ENCODE measurements at regions not wholly inside any gene's neighbourhood (a gene's known extent, or its start where the extent isn't known, plus 50 kb on each side); places are given as distances from the start of the nearest gene placed in this dataset.

- ATAC-seq (ENCODE audit: insufficient number of reproducible peaks, low FRiP score, low read depth) (no peak), DNase-seq (ENCODE audit: low spot score) (no peak)
- no peak overlapping the region for H3K27ac ChIP-seq
- H3K4me1 ChIP-seq (ENCODE audit: control insufficient read depth in 1 of 2, low read depth in 2 of 2), result peaks cover 5 to 8% of the 10 kb centered on the region in 2 donors
- H3K4me3 ChIP-seq, result no peak overlapping the region
- no peak for TF ChIP-seq CTCF (IDR thresholded peaks at IDR 0.05)
- no peaks in the 10 kb centered on the region for H3K27me3 ChIP-seq (replicated peaks; ENCODE audit: insufficient read depth)
- H3K36me3 ChIP-seq, result no peaks in the 10 kb centered on the region
- no peaks in the 10 kb centered on the region for H3K9me3 ChIP-seq
Measured at GRCh38 chr3:194988495-194989165, 282.3 kb downstream of the XXYLT1 start.

DNA sequence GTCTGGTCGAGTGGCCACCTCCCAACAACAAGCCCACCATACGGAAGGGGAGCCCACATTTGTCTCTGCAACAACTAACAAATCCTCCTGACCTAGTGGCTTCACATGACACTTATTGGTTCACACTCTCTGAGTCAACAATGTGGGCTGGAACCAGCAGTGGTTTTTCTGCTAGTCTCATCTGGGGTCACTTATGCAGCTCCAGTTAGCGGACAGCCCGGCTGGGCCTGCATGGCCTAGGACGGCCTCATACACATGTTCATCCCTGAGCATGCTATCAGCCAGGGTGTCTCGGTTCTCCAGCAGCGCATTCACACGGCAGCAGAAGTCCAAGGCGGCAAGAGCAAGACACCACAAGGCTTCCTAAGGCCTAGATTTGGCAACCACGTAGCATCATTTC is 281.7 kb downstream of the XXYLT1 start:
- no peak overlapping the region for H3K4me3 ChIP-seq
- H3K27ac ChIP-seq, result no peak overlapping the region
- TF ChIP-seq CTCF (IDR thresholded peaks at IDR 0.05), result no peak
- peaks cover 5 to 8% of the 10 kb centered on the region in 2 donors for H3K4me1 ChIP-seq (ENCODE audit: control insufficient read depth in 1 of 2, low read depth in 2 of 2)
- no peaks in the 10 kb centered on the region for H3K9me3 ChIP-seq
- H3K27me3 ChIP-seq (replicated peaks; ENCODE audit: insufficient read depth), result no peaks in the 10 kb centered on the region
- no peak for ATAC-seq (ENCODE audit: insufficient number of reproducible peaks, low FRiP score, low read depth)
- H3K36me3 ChIP-seq, result no peaks in the 10 kb centered on the region
- DNase-seq (ENCODE audit: low spot score), result no peak

GRCh38 chr3:194990454-194991337 is 280.3 kb downstream of the XXYLT1 start:
- H3K4me1 ChIP-seq (ENCODE audit: control insufficient read depth in 1 of 2, low read depth in 2 of 2), result no peaks in the 10 kb centered on the region
- no peak overlapping the region for H3K27ac ChIP-seq
- no peaks in the 10 kb centered on the region for H3K9me3 ChIP-seq
- no peak for TF ChIP-seq CTCF (IDR thresholded peaks at IDR 0.05)
- ATAC-seq (ENCODE audit: insufficient number of reproducible peaks, low FRiP score, low read depth) (no peak), DNase-seq (ENCODE audit: low spot score) (no peak)
- no peaks in the 10 kb centered on the region for H3K36me3 ChIP-seq
- H3K27me3 ChIP-seq (replicated peaks; ENCODE audit: insufficient read depth), result no peaks in the 10 kb centered on the region
- H3K4me3 ChIP-seq, result no peak overlapping the region

GRCh38 chr3:194991338-194991654 is 279.7 kb downstream of the XXYLT1 start:
- Histone ChIP-seq H3K4me3 (no peak overlapping the region), H3K4me1 (ENCODE audit: control insufficient read depth in 1 of 2, low read depth in 2 of 2) (no peaks in the 10 kb centered on the region), H3K27me3 (replicated peaks; ENCODE audit: insufficient read depth) (no peaks in the 10 kb centered on the region), H3K9me3 (no peaks in the 10 kb centered on the region), H3K36me3 (no peaks in the 10 kb centered on the region), H3K27ac (no peak overlapping the region)
- no peak for TF ChIP-seq CTCF (IDR thresholded peaks at IDR 0.05)
- DNase-seq (ENCODE audit: low spot score) (no peak), ATAC-seq (ENCODE audit: insufficient number of reproducible peaks, low FRiP score, low read depth) (no peak)

- Histone ChIP-seq H3K9me3 (no peaks in the 10 kb centered on the region), H3K27me3 (replicated peaks; ENCODE audit: insufficient read depth) (no peaks in the 10 kb centered on the region), H3K4me1 (ENCODE audit: control insufficient read depth in 1 of 2, low read depth in 2 of 2) (no peaks in the 10 kb centered on the region), H3K36me3 (no peaks in the 10 kb centered on the region), H3K4me3 (no peak overlapping the region), H3K27ac (no peak overlapping the region)
- no peak for TF ChIP-seq CTCF (IDR thresholded peaks at IDR 0.05)
- no peak for DNase-seq (ENCODE audit: low spot score)
- no peak for ATAC-seq (ENCODE audit: insufficient number of reproducible peaks, low FRiP score, low read depth)
Measured at GRCh38 chr3:194993896-194994295, 277.1 kb downstream of the XXYLT1 start.

Data from thoracic aorta (tissue), 2 donors.